SK-N-SH (cell line): ENCODE measurements at regions not wholly inside any gene's neighbourhood (a gene's known extent, or its start where the extent isn't known, plus 50 kb on each side); places are given as distances from the start of the nearest gene placed in this dataset.

Source experiments
- CTCF ChIA-PET: fragments of 300-600, 350-600 bp; formaldehyde crosslinking; extraction: SDS; loops from one replicate; lab custom pipeline; 2021; lab: Yijun Ruan, JAX
- POLR2A ChIA-PET: fragments of 350-600 bp; sonication (Branson Sonifier 250); formaldehyde crosslinking; extraction: SDS; loops from one replicate; lab custom pipeline; 2020; ENCODE audit warnings: antibody characterized with exemption, inconsistent platforms; lab: Yijun Ruan, JAX
- DNase-seq: peaks from one replicate; pipeline ENCODE4 v3.0.0; 2012
- H2AFZ ChIP-seq: fragments of 200-600 bp; sonication (generic); 2 replicates; pipeline ENCODE4 v1.8.1; 2016; ENCODE audit warnings: antibody characterized with exemption, mild to moderate bottlenecking, low read depth
- H3F3A ChIP-seq: fragments of 200-600 bp; sonication (generic); replicated peaks from 2 replicates; pipeline ENCODE3; 2016; ENCODE audit warnings: antibody characterized with exemption, mild to moderate bottlenecking; ENCODE audit not compliant: insufficient read depth
- H3K27ac ChIP-seq, 2 experiments: fragments of 200-500 bp in 1 of 2; fragments of 200-600 bp in 1 of 2; sonication (Bioruptor generic) in 1 of 2; sonication (generic), shearing (Covaris generic) in 1 of 2; 2 replicates each; pipeline versions ENCODE4 v1.5.1 to v1.6.1; 2014 to 2016; ENCODE audit warnings: low read depth in 2 of 2, inconsistent platforms in 1 of 2, low read length in 1 of 2, mild to moderate bottlenecking in 1 of 2, mixed read lengths in 1 of 2
- H3K27me3 ChIP-seq: fragments of 200-600 bp; sonication (generic), shearing (Covaris generic); 2 replicates; pipeline ENCODE4 v1.6.1; 2016; ENCODE audit warnings: mixed run types; ENCODE audit not compliant: insufficient read depth
- H3K36me3 ChIP-seq, 2 experiments: fragments of 200-500 bp in 1 of 2; fragments of 200-600 bp in 1 of 2; sonication (Bioruptor generic) in 1 of 2; sonication (generic) in 1 of 2; replicated peaks in 1 of 2; 2 replicates each; pipeline versions ENCODE3 to v1.5.1; 2014 to 2016; ENCODE audit warnings: low read length in 1 of 2, mild to moderate bottlenecking in 1 of 2; ENCODE audit not compliant: insufficient read depth in 2 of 2, control insufficient read depth in 1 of 2
- H3K4me1 ChIP-seq, 2 experiments: fragments of 200-500 bp in 1 of 2; fragments of 200-600 bp in 1 of 2; sonication (Bioruptor generic) in 1 of 2; sonication (generic), shearing (Covaris generic) in 1 of 2; 2 replicates each; pipeline versions ENCODE4 v1.5.1 to v1.6.1; 2014 to 2016; ENCODE audit warnings: low read depth in 1 of 2, low read length in 1 of 2, mixed run types in 1 of 2; ENCODE audit not compliant: insufficient read depth in 2 of 2, control insufficient read depth in 1 of 2
- H3K4me2 ChIP-seq: fragments of 200-600 bp; sonication (generic), shearing (Covaris generic); 2 replicates; pipeline ENCODE4 v1.6.1; 2017; ENCODE audit warnings: mixed run types
- H3K4me3 ChIP-seq, 2 experiments: fragments of 200-500 bp in 1 of 2; fragments of 200-600 bp in 1 of 2; sonication (Bioruptor generic) in 1 of 2; sonication (generic), shearing (Covaris generic) in 1 of 2; 2 replicates each; pipeline versions ENCODE4 v1.5.1 to v1.8.1; 2014 to 2016; ENCODE audit warnings: low read depth in 2 of 2, inconsistent platforms in 1 of 2, low read length in 1 of 2, mild to moderate bottlenecking in 1 of 2, mixed read lengths in 1 of 2, moderate library complexity in 1 of 2
- H3K79me2 ChIP-seq: fragments of 200-600 bp; sonication (generic); 2 replicates; pipeline ENCODE4 v1.8.1; 2017; ENCODE audit warnings: mild to moderate bottlenecking; ENCODE audit not compliant: insufficient read depth
- H3K9ac ChIP-seq: fragments of 200-600 bp; sonication (generic); 2 replicates; pipeline ENCODE4 v1.6.1; 2017; ENCODE audit warnings: mixed run types
- H3K9me2 ChIP-seq: fragments of 200-600 bp; sonication (generic); 2 replicates; pipeline ENCODE4 v1.6.1; 2017; ENCODE audit warnings: mixed run types
- H3K9me3 ChIP-seq: fragments of 200-600 bp; sonication (generic); 2 replicates; pipeline ENCODE4 v1.6.1; 2017; ENCODE audit warnings: mixed run types, mild to moderate bottlenecking, moderate library complexity
- H4K20me1 ChIP-seq: fragments of 200-600 bp; sonication (generic); 2 replicates; pipeline ENCODE4 v1.6.1; 2017; ENCODE audit warnings: mild to moderate bottlenecking, mixed run types; ENCODE audit not compliant: insufficient read depth
- ELF1 ChIP-seq: IDR thresholded peaks from 2 replicates; pipeline ENCODE4 v1.4.0; 2012
- EP300 ChIP-seq, 2 experiments: IDR thresholded peaks; 2 replicates each; pipeline versions ENCODE4 v1.4.0 to v1.6.1; 2012; ENCODE audit warnings: borderline replicate concordance in 1 of 2, low read depth in 1 of 2, low read length in 1 of 2
- EZH2phosphoT487 ChIP-seq: fragments of 200-600 bp; sonication (generic); IDR thresholded peaks from 2 replicates; pipeline ENCODE4 v1.6.1; 2017; ENCODE audit warnings: low read depth, mixed run types, mild to moderate bottlenecking, antibody characterized with exemption, moderate library complexity, borderline replicate concordance
- FOSL2 ChIP-seq: IDR thresholded peaks from 2 replicates; pipeline ENCODE4 v1.4.0; 2012; ENCODE audit warnings: low read depth, mild to moderate bottlenecking, moderate library complexity, borderline replicate concordance
- FOXM1 ChIP-seq: IDR thresholded peaks from 2 replicates; pipeline ENCODE4 v1.4.0; 2012; ENCODE audit warnings: low read depth, mild to moderate bottlenecking
- JUND ChIP-seq: IDR thresholded peaks from 2 replicates; pipeline ENCODE4 v1.4.0; 2012
- MAX ChIP-seq: IDR thresholded peaks from 2 replicates; pipeline ENCODE4 v1.4.0; 2012; ENCODE audit warnings: low read depth
- NFIC ChIP-seq: IDR thresholded peaks from 2 replicates; pipeline ENCODE4 v1.4.0; 2012; ENCODE audit warnings: borderline replicate concordance
- RCOR1 ChIP-seq: fragments of 150-350 bp; IDR thresholded peaks from 2 replicates; pipeline ENCODE4 v1.6.1; 2017; ENCODE audit warnings: antibody characterized with exemption, low read length
- REST ChIP-seq: IDR thresholded peaks from 2 replicates; pipeline ENCODE4 v1.6.1; 2012; ENCODE audit warnings: mild to moderate bottlenecking, low read depth, low read length, moderate library complexity
- RFX5 ChIP-seq: IDR thresholded peaks from 2 replicates; pipeline ENCODE4 v1.6.1; 2012; ENCODE audit warnings: mild to moderate bottlenecking, improper control_type of control experiment, low read length
- RXRA ChIP-seq: IDR thresholded peaks from 2 replicates; pipeline ENCODE4 v1.4.0; 2012; ENCODE audit warnings: low read depth, mild to moderate bottlenecking, borderline replicate concordance
- SIN3A ChIP-seq: IDR thresholded peaks from 2 replicates; pipeline ENCODE4 v1.6.1; 2012; ENCODE audit warnings: low read depth, mild to moderate bottlenecking, low read length, moderate library complexity, borderline replicate concordance
- TEAD4 ChIP-seq: IDR thresholded peaks from 2 replicates; pipeline ENCODE4 v1.4.0; 2012; ENCODE audit warnings: mild to moderate bottlenecking, borderline replicate concordance; ENCODE audit not compliant: insufficient read depth
- USF1 ChIP-seq: IDR thresholded peaks from 2 replicates; pipeline ENCODE4 v1.4.0; 2012; ENCODE audit warnings: low read depth, borderline replicate concordance
- WGBS: methylation state at CpG from one replicate; pipeline ENCODE4 v1.1.6; 2017; ENCODE audit warnings: low lambda C conversion rate; 5-methylcytosine and 5-hydroxymethylcytosine counted together
- TF ChIP-seq, protein P1 (sequence below): IDR thresholded peaks from 2 replicates; pipeline ENCODE4; 2012

DNA sequence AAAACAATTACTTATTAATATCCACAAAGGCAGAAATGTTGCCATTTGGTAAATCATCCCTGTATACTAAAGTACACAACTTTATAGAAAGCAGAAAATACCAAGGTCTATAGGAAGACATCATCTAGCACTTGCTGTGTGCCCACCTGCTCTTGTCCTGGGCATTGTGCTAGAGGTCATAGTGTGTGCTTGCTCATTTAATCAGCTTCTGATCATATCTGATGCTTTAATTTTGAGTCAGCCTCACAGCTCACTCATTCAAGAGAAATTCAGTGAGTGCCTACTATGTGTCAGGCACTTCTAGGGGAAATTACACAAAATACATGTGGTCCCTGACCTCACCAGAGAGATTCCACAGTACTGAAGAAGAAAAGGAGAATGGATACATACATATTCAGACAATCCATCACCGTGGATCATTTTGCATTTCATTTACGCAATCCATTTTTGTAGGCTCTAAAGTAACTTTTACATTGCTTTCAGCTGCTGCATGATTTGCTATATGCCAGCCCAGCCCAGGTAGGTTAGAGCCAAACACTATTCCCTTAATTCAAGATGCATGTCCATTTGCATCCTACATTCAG lies 167.9 kb upstream of the MCHR2 start:
- 24% methylated on average over 2 of the region's 2 CpGs for WGBS
- no peak overlapping the region for H3K4me3 ChIP-seq
- TF ChIP-seq RXRA (no peak), RCOR1 (no peak), FOXM1 (no peak), RFX5 (no peak), ELF1 (no peak)
- TF ChIP-seq, protein P1, sequence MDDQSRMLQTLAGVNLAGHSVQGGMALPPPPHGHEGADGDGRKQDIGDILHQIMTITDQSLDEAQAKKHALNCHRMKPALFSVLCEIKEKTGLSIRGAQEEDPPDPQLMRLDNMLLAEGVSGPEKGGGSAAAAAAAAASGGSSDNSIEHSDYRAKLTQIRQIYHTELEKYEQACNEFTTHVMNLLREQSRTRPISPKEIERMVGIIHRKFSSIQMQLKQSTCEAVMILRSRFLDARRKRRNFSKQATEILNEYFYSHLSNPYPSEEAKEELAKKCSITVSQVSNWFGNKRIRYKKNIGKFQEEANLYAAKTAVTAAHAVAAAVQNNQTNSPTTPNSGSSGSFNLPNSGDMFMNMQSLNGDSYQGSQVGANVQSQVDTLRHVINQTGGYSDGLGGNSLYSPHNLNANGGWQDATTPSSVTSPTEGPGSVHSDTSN = no peak
- no peaks in the 10 kb centered on the region for H4K20me1 ChIP-seq
- H3K4me2 ChIP-seq = no peak overlapping the region
- no peak overlapping the region for H3K9ac ChIP-seq
- no peaks in the 10 kb centered on the region for H3K9me3 ChIP-seq
- no peaks in the 10 kb centered on the region for H3K9me2 ChIP-seq
- ChIA-PET CTCF (no interaction called here), POLR2A (no interaction called here)
- no peak overlapping the region for H3K27ac ChIP-seq
- no peaks in the 10 kb centered on the region for H3K79me2 ChIP-seq
- no peaks in the 10 kb centered on the region for H3F3A ChIP-seq
- peaks cover 25% of the 10 kb centered on the region; the same call in 1 of the 2 replicates for H3K27me3 ChIP-seq
- H3K4me1 ChIP-seq = no peaks in the 10 kb centered on the region
- H2AFZ ChIP-seq = no peak overlapping the region
- H3K36me3 ChIP-seq = no peaks in the 10 kb centered on the region
- DNase-seq = no peak

DNA sequence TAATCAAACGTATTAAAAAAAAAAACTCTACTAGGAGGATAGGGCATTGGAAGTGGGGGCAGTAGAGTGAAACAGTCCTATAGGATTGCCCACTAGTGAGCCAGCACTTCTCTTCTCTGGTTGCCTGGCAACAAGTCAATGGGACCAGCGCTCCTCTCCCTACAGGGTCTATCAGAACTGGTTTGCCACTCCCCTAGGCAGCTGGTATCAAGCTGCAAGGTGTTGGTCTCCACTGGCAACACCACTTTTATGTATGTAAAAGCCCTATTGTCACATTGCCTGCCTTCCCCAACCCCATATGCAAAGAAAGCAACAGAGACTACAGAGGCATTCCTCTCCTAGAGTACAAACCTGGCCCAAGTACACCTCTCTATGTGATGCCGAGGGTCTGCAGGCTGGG lies 166.9 kb upstream of the MCHR2 start:
- H3K27me3 ChIP-seq = peaks cover 25% of the 10 kb centered on the region; the same call in 1 of the 2 replicates
- H3K9me3 ChIP-seq = no peaks in the 10 kb centered on the region
- no peak overlapping the region for H3K27ac ChIP-seq
- TF ChIP-seq REST (no peak), MAX (no peak), JUND (no peak), TEAD4 (no peak), EP300 (IDR thresholded peaks at IDR 0.05; ENCODE audit: borderline replicate concordance in 1 of 2, low read depth in 1 of 2, low read length in 1 of 2) (no peak), FOXM1 (no peak), SIN3A (no peak), RCOR1 (no peak), USF1 (no peak), ELF1 (no peak), FOSL2 (no peak), NFIC (no peak), EZH2phosphoT487 (no peak)
- CTCF ChIA-PET = no interaction called here
- POLR2A ChIA-PET = no interaction called here
- H3K4me3 ChIP-seq = no peak overlapping the region
- H4K20me1 ChIP-seq = no peaks in the 10 kb centered on the region
- WGBS = 22% methylated on average over 3 of the region's 3 CpGs
- no peak overlapping the region for H3K9ac ChIP-seq
- no peak for DNase-seq
- H3F3A ChIP-seq = no peaks in the 10 kb centered on the region
- H3K9me2 ChIP-seq = no peaks in the 10 kb centered on the region
- no peak overlapping the region for H3K4me2 ChIP-seq
- no peaks in the 10 kb centered on the region for H3K4me1 ChIP-seq
- no peak overlapping the region for H2AFZ ChIP-seq
- no peaks in the 10 kb centered on the region for H3K79me2 ChIP-seq
- H3K36me3 ChIP-seq = no peaks in the 10 kb centered on the region
